RCC 7860 (cell line): ENCODE measurements at regions not wholly inside any gene's neighbourhood (a gene's known extent, or its start where the extent isn't known, plus 50 kb on each side); places are given as distances from the start of the nearest gene placed in this dataset.

Experiments
- DNase-seq: peaks from one replicate; pipeline ENCODE4 v3.0.0-alpha.2; 2015; ENCODE audit warnings: low spot score
- FAIRE-seq: peaks from 2 replicates; lab custom pipeline; 2012; peaks lifted over from hg19 to GRCh38; lab: Jason Lieb, UNC

- DNase-seq = no peak
- FAIRE-seq = no peak
Observed at GRCh38 chrX:40325161-40325560, 227.4 kb upstream of the BCOR start.

DNA sequence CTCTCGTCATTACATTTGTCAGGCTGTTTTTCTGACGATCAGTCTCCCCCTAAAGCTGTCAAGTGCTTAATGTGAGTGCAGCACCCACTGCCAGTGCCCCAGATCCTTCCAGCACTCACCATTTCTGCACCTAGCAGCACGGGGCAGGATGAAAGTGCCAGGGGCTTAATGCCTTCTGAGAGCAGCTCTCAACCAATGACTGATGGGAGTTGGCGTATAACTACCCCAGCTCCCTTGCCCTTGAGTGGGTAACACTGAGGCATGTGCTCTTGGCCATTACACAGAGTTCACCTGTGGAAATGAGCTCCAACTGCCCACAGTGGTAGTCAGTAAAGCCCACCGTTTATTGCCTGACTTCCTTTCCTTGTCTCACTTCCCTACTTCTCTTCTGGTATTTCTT, 226.2 kb upstream of the BCOR start:
- DNase-seq (no peak), FAIRE-seq (no peak)

GRCh38 chrX:40320819-40321218, 223.1 kb upstream of the BCOR start:
- DNase-seq (no peak), FAIRE-seq (no peak)

GRCh38 chrX:40318801-40319200, 221.0 kb upstream of the BCOR start:
- DNase-seq (no peak), FAIRE-seq (no peak)

- DNase-seq (no peak), FAIRE-seq (no peak)
Observed at GRCh38 chrX:40318076-40318475, 220.3 kb upstream of the BCOR start.

DNA sequence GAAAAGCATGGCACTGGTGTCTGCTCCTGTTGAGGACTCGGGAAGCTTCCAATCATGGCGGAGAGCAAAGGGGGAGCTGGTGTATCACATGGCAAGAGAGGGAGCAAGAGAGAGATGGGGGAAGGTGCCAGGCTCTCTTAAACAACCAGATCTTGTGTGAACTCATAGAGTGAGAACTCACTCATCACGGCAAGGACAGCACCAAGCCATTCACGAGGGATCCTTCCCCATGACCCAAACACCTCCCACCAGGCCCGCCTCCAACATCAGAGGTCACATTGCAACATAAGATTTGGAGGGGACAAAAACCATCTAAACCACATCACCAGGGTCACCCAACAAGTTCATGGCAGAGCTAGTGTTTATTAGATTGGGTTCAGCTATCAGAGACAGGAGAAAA, 218.7 kb upstream of the BCOR start:
- DNase-seq (no peak), FAIRE-seq (no peak)

- FAIRE-seq (no peak), DNase-seq (no peak)
Observed at GRCh38 chrX:40314070-40314469, 216.3 kb upstream of the BCOR start.

- DNase-seq (no peak), FAIRE-seq (no peak)
Observed at GRCh38 chrX:40313269-40313668, 215.5 kb upstream of the BCOR start.

GRCh38 chrX:40310447-40310846, 212.7 kb upstream of the BCOR start:
- FAIRE-seq = no peak

GRCh38 chrX:40310016-40310415, 212.3 kb upstream of the BCOR start:
- no peak for FAIRE-seq

More at GRCh38 chrX:40310447-40310846, 212.7 kb upstream of the BCOR start:
- no peak for DNase-seq

GRCh38 chrX:40307871-40308270, 210.1 kb upstream of the BCOR start:
- DNase-seq = no peak
- FAIRE-seq = no peak

More at GRCh38 chrX:40310016-40310415, 212.3 kb upstream of the BCOR start:
- DNase-seq = no peak

GRCh38 chrX:40304115-40304514, 206.4 kb upstream of the BCOR start:
- DNase-seq = no peak
- no peak for FAIRE-seq

DNA sequence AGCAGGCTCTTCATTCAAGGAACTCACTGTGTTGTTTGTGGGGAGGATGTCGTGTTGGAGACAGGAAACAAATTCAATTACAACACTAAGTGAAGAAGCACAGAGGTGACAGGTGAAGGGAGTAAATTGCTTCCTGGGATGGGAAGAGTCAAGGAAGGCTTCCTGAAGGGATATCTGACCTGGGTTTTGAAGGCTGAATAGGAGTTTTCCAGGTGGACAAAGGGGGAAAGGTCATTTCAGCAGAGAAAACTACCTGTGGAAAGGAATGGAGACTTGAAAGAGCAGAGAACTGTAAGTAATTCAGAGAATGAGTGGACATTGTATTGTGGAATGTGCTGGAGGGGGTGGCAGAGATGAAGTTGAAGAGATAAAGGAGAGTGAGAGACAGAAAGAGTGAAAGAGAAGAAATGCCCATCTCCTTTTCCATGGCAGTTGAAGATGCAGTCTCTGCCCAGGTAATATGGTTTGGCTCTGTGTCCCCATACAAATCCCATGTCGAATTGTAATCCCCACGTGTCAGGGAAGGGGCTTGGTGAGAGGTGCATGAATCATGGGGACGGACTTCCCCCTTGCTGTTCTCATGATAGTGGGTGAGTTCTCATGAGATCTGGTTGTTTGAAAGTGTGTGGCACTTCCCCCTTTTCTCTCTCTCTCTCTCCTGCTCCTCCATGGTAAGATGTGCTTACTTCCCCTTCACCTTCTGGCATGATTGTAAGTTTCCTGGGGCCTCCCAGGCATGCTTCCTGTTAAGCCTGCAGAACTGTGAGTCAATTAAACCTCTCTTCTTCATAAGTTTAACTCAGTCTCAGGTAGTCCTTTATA, 205.7 kb upstream of the BCOR start:
- no peak for DNase-seq
- no peak for FAIRE-seq

DNA sequence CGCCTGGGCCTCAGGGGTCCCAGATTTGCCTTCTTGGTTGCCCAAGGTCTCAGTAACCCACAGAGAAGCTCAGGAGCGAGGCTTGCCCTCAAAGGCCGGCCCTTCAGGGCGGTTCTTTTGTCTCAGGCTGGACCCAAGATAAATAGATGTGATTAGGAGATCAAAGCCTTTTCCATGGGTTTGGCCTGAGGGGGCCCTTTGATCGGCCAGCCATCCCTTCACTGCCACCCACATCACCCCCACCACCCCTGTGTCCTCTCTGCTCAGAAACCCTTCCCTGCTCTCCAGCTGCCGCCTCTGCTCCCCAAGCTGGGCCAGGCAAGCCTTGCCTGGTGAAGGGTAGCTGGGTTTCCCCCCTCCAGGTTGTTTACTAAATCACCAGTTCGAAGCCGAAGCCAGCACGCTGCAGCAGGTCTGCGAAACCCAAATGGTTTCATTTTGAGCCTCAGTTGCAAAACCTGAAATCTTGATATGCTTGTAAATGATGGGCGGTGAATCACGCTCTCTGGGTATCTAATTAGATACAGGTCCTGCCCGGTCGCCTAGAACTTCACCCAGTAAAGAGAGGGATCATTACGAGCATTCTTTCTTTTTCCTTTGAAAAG, 202.6 kb upstream of the BCOR start:
- FAIRE-seq = no peak
- DNase-seq = no peak

GRCh38 chrX:40299641-40300046, 201.9 kb upstream of the BCOR start:
- FAIRE-seq (no peak), DNase-seq (no peak)

GRCh38 chrX:40298572-40299479, 201.1 kb upstream of the BCOR start:
- FAIRE-seq = no peak
- DNase-seq = no peak

DNA sequence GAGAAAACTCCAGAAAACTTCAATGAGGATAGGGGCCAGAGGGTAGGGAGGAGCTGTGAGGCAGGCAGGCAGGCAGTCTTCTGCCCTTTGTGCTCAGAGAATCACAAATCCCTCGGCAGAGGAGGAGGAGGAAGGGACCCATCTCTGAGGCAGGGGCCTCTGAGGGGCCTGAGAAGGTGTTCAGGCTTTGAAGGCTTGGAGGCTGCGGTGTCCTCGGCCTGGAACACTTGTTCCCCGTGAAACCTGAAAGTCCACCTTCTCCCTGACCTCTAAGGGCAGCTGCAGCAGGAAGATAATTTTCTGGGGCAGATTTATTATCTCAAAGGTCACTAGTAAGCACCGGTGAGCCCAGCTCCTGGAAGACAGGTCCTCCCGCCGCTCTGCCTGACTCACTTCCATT, 200.3 kb upstream of the BCOR start:
- FAIRE-seq (no peak), DNase-seq (no peak)

- DNase-seq = no peak
- no peak for FAIRE-seq
Observed at GRCh38 chrX:40291553-40291952, 193.8 kb upstream of the BCOR start.

DNA sequence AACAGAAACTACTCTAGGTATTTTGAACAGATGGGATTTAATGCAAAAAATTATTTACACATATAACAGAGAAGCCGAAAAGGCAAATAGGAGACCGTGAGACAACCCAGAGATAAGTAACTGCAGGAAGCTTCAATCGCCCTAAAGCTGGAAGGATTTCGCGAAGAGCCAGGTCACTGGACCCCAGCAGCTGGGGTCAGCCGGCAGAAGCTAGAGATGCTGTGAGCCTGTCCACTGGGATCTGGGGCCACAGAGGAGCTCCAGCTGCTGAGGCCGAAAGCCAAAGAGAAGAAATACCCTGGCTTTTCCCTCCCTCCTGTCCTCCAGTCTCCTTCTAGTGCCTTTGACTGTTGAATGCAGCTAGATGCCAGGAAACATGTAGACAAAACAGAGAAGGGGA, 192.8 kb upstream of the BCOR start:
- no peak for DNase-seq
- no peak for FAIRE-seq

DNA sequence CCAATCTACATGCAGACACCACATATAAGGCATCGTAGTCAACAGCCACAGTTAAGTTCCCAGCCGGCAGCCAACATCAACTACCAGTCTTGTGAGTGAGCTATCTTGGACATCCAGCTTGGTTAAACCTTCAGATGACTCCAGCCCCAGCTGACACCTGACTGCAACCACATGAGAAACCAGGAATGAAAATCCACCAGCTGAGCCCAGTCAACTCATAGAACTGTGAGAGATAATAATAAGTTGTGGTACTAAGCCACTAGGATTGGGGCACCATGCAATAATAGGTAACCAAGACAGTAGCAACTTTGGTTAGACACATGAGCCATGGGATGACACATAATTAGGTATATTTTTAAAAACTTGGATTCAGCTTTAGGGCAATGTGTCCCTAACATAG, 188.1 kb upstream of the BCOR start:
- FAIRE-seq (no peak), DNase-seq (no peak)

GRCh38 chrX:40284852-40285251, 187.1 kb upstream of the BCOR start:
- DNase-seq (no peak), FAIRE-seq (no peak)

- FAIRE-seq = no peak
- DNase-seq = no peak
Observed at GRCh38 chrX:40283981-40284380, 186.2 kb upstream of the BCOR start.
